ENCODE measurements at regions not wholly inside any gene's neighbourhood (a gene's known extent, or its start where the extent isn't known, plus 50 kb on each side); places are given as distances from the start of the nearest gene placed in this dataset.

DNA sequence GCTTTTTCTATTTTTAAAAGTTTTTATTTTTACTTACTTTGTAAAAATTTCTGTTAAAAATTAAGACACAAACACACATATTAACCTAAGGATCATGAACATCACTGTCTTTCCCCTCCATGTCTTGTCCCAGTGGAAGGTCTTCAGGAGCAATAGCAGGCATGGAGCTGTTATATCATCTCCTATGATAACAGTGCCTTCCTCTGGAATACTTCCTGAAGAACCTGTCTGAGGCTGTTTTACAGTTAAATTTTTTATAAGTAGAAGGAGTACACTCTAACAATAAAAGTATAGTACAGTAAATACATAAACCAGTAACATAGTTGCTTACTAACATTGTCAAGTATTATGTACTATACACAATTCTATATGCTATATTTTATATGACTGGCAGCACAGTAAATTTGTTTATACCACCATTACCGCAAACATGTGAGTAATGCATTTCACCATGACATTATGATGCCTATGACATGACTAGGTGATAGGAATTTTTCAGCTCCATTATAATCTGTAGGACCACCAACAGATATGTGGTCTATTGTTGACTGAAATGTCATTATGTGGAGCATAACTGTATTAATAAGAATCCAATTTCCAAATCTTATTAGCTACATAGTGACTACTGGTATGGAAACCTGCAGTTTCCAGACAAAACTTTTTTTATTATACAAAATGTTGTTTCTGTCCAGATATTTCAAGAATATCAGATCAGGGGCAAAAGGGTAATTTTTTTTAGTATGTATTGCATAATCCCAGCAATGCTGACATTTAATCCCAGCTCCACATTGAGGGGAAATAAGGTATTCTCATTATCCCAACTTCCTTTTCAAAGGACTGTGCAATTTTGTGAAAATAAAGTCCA lies 337.2 kb upstream of the SLC39A10 start:
- TF ChIP-seq, protein P1, sequence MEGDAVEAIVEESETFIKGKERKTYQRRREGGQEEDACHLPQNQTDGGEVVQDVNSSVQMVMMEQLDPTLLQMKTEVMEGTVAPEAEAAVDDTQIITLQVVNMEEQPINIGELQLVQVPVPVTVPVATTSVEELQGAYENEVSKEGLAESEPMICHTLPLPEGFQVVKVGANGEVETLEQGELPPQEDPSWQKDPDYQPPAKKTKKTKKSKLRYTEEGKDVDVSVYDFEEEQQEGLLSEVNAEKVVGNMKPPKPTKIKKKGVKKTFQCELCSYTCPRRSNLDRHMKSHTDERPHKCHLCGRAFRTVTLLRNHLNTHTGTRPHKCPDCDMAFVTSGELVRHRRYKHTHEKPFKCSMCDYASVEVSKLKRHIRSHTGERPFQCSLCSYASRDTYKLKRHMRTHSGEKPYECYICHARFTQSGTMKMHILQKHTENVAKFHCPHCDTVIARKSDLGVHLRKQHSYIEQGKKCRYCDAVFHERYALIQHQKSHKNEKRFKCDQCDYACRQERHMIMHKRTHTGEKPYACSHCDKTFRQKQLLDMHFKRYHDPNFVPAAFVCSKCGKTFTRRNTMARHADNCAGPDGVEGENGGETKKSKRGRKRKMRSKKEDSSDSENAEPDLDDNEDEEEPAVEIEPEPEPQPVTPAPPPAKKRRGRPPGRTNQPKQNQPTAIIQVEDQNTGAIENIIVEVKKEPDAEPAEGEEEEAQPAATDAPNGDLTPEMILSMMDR (IDR thresholded peaks at IDR 0.05 in 8 of 11, conservative IDR thresholded peaks at IDR 0.05 in 3 of 11), result no peak
- TF ChIP-seq POLR2AphosphoS5 (IDR thresholded peaks at IDR 0.05) (no peak), POLR2A (IDR thresholded peaks at IDR 0.05) (no peak)

Data from spleen (tissue), 7 donors.